Ectodermal cell (in vitro differentiated cells): ENCODE measurements at regions not wholly inside any gene's neighbourhood (a gene's known extent, or its start where the extent isn't known, plus 50 kb on each side); places are given as distances from the start of the nearest gene placed in this dataset.
"Not testable (repeated sequence)": the region's sequence is repeated elsewhere in the genome, so short reads cannot be mapped to it uniquely, and the experiment has no call there.

Experiments
- H3K27ac ChIP-seq: 2 replicates; pipeline ENCODE4 v1.7.0; 2013; ENCODE audit warnings: mild to moderate bottlenecking, low read depth, low read length; ENCODE audit not compliant: insufficient read depth, poor library complexity, severe bottlenecking
- H3K27me3 ChIP-seq: 2 replicates; pipeline ENCODE4 v1.7.0; 2013; ENCODE audit warnings: mild to moderate bottlenecking, low read length; ENCODE audit not compliant: insufficient read depth, control insufficient read depth, poor library complexity, severe bottlenecking
- H3K36me3 ChIP-seq: one replicate; pipeline ENCODE4 v1.7.0; 2013; ENCODE audit warnings: low read length; ENCODE audit not compliant: control insufficient read depth, insufficient read depth
- H3K4me1 ChIP-seq: one replicate; pipeline ENCODE4 v1.7.0; 2013; ENCODE audit warnings: low read length; ENCODE audit not compliant: control insufficient read depth, insufficient read depth
- H3K4me3 ChIP-seq: 2 replicates; pipeline ENCODE4 v1.7.0; 2013; ENCODE audit warnings: low read depth, low read length, control low read depth; ENCODE audit not compliant: insufficient read depth
- H3K9me3 ChIP-seq: 2 replicates; pipeline ENCODE4 v1.7.0; 2013; ENCODE audit warnings: mild to moderate bottlenecking, low read length, moderate library complexity; ENCODE audit not compliant: control insufficient read depth
- WGBS, 2 experiments: methylation state at CpG; one replicate each; pipeline ENCODE4 v1.1.7; 2013; ENCODE audit warnings: missing lambda C conversion rate in 2 of 2; 5-methylcytosine and 5-hydroxymethylcytosine counted together

DNA sequence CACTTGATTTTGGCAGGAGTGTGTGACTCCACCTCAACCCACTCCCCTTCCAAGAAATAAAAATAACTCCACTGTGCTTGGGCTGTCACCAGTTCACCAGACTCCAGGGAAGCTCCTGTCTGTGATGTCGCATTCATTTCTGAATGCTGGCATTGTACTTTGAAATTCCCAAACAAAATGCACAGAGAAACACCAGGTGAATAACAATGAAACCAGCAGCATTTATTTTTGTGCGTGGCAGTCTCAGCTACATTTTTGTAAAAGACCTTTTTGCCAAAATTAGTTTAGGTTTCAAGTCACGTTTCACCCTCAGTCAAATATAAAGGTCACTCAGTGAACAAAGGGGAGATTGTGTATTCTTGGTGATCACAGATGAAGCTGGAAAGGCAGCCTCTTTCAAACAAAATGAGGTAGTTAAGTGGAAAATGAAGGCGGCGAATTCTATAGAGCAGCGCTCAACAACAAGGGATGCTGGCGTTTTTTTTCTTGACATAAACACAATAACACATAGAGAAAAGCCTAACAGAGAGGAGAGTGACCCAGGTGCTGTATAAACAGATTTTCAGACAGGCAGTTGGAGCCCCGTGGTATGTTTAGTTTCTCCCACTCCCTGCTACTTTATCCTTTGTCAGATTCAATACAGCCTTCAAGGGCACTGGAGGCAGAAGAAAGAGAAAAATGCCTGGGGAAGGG is 210.3 kb upstream of the GCFC2 start:
- peak overlapping the region; percentile 70 for H3K27ac ChIP-seq
- no peak overlapping the region for H3K4me3 ChIP-seq
- 34 to 48% methylated on average over 7 to 8 of the region's 8 CpGs for WGBS, 2 experiments

DNA sequence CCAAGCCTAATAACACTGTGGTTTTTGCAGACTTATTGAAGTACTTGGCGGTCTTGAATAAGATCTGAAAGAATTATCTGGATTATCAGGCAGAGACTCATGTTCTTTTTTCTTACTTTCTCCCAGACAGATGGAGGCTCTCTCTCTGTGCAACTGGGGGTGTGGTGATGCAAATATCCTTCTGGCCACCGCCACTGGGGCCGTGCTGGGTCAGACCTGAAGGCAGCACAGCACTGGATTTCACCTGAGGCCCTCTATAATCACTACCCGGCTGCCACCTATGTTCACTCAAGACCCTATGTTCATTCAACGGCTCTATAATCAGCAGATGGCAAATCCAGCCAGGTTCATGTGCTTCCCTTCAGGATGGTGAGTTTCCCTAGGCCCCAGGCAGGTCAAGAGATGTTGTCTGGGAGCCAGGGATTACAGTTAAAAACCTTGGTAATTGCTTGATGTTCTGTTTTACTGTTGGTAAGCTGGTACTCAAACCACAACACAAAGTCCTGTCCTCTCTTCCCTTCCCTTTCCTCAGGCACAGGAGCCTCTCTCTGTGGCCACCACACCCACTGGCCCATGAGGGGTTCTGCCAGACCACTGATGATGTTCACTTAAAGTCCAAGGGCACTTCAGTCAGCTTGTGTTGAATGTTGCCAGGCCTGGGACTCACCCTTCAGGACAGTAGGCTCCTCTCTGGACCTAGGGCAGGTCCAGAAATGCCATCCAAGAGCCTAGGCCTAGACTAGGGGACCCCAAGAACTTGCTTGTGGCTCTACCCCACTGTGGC is 205.3 kb upstream of the GCFC2 start:
- no peaks in the 10 kb centered on the region for H3K27me3 ChIP-seq
- peaks cover 9% of the 10 kb centered on the region for H3K4me1 ChIP-seq
- no peaks in the 10 kb centered on the region for H3K36me3 ChIP-seq
- no peaks in the 10 kb centered on the region for H3K9me3 ChIP-seq
- no peak overlapping the region for H3K4me3 ChIP-seq
- no peak overlapping the region for H3K27ac ChIP-seq
- WGBS, 2 experiments: 79 to 82% methylated on average over 5 of the region's 5 CpGs

More for the DNA sequence above, 210.3 kb upstream of the GCFC2 start:
- H3K9me3 ChIP-seq: no peaks in the 10 kb centered on the region
- no peaks in the 10 kb centered on the region for H3K36me3 ChIP-seq
- peaks cover 12% of the 10 kb centered on the region for H3K4me1 ChIP-seq
- no peaks in the 10 kb centered on the region for H3K27me3 ChIP-seq

GRCh38 chr2:75896779-75897366 is 186.2 kb upstream of the GCFC2 start:
- no peak overlapping the region for H3K4me3 ChIP-seq
- no peaks in the 10 kb centered on the region for H3K4me1 ChIP-seq
- H3K27ac ChIP-seq: no peak overlapping the region
- 13 to 14% methylated on average over 2 to 4 of the region's 5 CpGs for whole genome bisulfite sequencing, 2 experiments
- H3K27me3 ChIP-seq: no peaks in the 10 kb centered on the region
- H3K36me3 ChIP-seq: no peaks in the 10 kb centered on the region
- H3K9me3 ChIP-seq: no peaks in the 10 kb centered on the region

DNA sequence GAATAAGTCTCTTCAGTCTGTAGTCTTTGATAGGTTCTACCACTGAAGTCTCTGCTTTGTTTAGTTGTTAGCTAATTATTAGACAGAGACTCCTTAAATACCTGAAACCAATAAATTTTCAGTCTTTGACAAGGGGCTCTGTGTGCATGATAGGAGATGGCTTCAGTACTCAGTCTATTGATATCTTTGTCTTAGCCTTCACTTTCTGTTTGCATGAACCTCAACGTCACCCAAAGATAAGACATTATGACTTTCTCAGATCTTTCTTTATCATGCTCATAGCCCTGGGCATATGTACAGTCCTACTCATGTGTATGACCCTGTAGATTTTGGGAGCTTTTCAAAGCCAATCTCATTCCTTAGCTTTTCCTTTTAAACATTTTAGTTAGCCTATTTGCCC is 183.5 kb upstream of the GCFC2 start:
- 81 to 82% methylated on average over 1 of the region's 1 CpG for WGBS, 2 experiments
- H3K27ac ChIP-seq: no peak overlapping the region
- H3K9me3 ChIP-seq: no peaks in the 10 kb centered on the region
- no peak overlapping the region for H3K4me3 ChIP-seq
- H3K27me3 ChIP-seq: no peaks in the 10 kb centered on the region
- H3K36me3 ChIP-seq: no peaks in the 10 kb centered on the region
- no peaks in the 10 kb centered on the region for H3K4me1 ChIP-seq

GRCh38 chr2:75892490-75892889 is 181.8 kb upstream of the GCFC2 start:
- no peaks in the 10 kb centered on the region for H3K4me1 ChIP-seq
- no peak overlapping the region for H3K4me3 ChIP-seq
- no peak overlapping the region for H3K27ac ChIP-seq
- WGBS, 2 experiments: no CpG with 5 or more reads among the region's 2 CpGs
- no peaks in the 10 kb centered on the region for H3K36me3 ChIP-seq
- H3K27me3 ChIP-seq: no peaks in the 10 kb centered on the region
- H3K9me3 ChIP-seq: no peaks in the 10 kb centered on the region

GRCh38 chr2:75882530-75882929 is 171.8 kb upstream of the GCFC2 start:
- Histone ChIP-seq H3K9me3 (no peaks in the 10 kb centered on the region), H3K27ac (no peak overlapping the region), H3K4me1 (no peaks in the 10 kb centered on the region), H3K36me3 (no peaks in the 10 kb centered on the region), H3K4me3 (no peak overlapping the region), H3K27me3 (no peaks in the 10 kb centered on the region)
- WGBS, 2 experiments: 94 to 97% methylated on average over 2 of the region's 2 CpGs

DNA sequence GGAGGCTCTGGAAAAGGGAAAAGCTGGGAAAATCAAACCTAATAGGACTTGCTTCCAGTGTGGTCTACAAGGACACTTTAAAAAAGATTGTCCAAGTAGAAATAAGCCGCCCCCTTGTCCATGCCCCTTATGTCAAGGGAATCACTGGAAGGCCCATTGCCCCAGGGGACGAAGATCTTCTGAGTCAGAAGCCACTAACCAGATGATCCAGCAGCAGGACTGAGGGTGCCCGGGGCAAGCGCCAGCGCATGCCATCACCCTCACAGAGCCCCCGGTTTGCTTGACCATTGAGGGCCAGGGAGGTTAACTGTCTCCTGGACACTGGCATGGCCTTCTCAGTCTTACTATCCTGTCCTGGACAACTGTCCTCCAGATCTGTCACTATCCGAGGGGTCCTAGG is 164.9 kb upstream of the GCFC2 start:
- H3K27ac ChIP-seq, H3K4me1 ChIP-seq, H3K36me3 ChIP-seq, H3K4me3 ChIP-seq, H3K9me3 ChIP-seq, H3K27me3 ChIP-seq: not testable (repeated sequence)
- 94 to 95% methylated on average over 6 to 7 of the region's 7 CpGs for WGBS, 2 experiments

DNA sequence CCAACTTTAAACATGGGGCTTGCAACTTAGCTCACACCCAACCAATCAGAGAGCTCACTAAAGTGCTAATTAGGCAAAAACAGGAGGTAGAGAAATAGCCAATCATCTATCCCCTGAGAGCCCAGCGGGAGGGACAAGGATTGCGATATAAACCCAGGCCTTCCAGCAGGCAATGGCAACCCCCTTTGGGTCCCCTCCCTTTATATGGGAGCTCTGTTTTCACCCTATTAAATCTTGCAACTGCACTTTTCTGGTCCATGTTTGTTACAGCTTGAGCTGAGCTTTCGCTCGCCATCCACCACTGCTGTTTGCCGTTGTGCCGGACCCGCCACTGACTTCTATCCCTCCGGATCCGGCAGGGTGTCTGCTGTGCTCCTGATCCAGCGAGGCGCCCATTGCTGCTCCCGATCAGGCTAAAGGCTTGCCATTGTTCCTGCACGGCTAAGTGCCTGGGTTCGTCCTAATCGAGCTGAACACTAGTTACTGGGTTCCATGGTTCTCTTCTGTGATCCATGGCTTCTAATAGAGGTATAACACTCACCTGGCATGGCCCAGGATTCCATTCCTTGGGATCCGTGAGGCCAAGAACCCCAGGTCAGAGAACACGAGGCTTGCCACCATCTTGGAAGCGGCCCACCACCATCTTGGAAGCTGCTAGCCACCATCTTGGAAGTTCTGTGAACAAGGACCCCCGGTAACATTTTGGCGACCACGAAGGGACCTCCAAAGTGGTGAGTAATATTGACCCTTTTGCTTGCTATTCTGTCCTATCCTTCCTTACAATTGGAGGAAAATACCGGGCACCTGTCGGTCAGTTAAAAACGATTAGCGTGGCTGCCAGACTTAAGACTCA is 161.3 kb upstream of the GCFC2 start:
- H3K27ac ChIP-seq, H3K9me3 ChIP-seq, H3K4me1 ChIP-seq, H3K27me3 ChIP-seq, H3K36me3 ChIP-seq, H3K4me3 ChIP-seq: not testable (repeated sequence)
- WGBS, 2 experiments: 96 to 97% methylated on average over 25 of the region's 25 CpGs

GRCh38 chr2:75870651-75871137 is 160.0 kb upstream of the GCFC2 start:
- no peaks in the 10 kb centered on the region for H3K9me3 ChIP-seq
- H3K4me1 ChIP-seq: peaks cover 7% of the 10 kb centered on the region
- WGBS, 2 experiments: 46 to 50% methylated on average over 6 of the region's 6 CpGs
- H3K36me3 ChIP-seq: no peaks in the 10 kb centered on the region
- H3K27ac ChIP-seq: peak overlapping the region; percentile 9
- no peak overlapping the region for H3K4me3 ChIP-seq
- H3K27me3 ChIP-seq: no peaks in the 10 kb centered on the region
